GM18505 (cell line): ENCODE measurements at regions not wholly inside any gene's neighbourhood (a gene's known extent, or its start where the extent isn't known, plus 50 kb on each side); places are given as distances from the start of the nearest gene placed in this dataset.
"Not testable (repeated sequence)": the region's sequence is repeated elsewhere in the genome, so short reads cannot be mapped to it uniquely, and the experiment has no call there.

Source experiments
- ATAC-seq: cut with Tn5 transposase; IDR thresholded peaks from one replicate; pipeline ENCODE4 v1.9.1; 2021; ENCODE audit not compliant: unreplicated experiment
- POLR2A ChIP-seq: IDR thresholded peaks from 4 replicates; pipeline ENCODE4 v1.6.1; 2011; ENCODE audit warnings: borderline replicate concordance; ENCODE audit not compliant: insufficient read depth, insufficient read length; ENCODE audit errors: extremely low read depth

DNA sequence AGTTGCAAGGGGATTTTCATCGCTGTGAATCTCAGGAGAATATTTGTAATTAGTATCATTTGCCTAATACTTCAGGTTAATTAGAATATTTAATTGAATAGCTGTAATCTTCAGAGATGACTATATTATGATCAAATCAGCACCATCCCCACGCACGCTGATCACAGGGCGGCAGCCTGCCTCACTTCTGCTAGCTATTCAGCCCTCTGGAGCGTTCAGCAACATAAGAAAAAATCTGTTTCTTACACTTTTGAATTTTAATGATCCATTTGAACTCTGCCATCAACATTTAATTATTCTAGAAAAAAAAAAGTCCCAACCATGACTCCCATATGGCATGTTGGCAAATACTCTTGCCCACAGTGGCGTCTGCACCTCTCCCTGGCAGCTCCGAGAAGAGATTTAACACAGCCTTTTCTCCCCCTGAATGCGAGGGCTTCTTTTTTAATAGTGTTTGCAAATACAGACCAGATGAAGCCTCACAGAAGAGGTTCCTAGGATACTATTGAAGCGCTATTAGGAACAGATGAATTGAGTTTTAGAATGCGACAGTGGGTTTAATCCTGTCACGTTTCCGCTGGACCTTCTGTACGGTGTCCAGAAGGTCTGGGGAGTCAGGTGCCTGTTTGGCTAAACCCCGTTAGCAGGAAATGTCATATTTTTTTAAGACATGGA lies 731.9 kb upstream of the SALL3 start:
- no peak for TF ChIP-seq POLR2A
- no peak for ATAC-seq

DNA sequence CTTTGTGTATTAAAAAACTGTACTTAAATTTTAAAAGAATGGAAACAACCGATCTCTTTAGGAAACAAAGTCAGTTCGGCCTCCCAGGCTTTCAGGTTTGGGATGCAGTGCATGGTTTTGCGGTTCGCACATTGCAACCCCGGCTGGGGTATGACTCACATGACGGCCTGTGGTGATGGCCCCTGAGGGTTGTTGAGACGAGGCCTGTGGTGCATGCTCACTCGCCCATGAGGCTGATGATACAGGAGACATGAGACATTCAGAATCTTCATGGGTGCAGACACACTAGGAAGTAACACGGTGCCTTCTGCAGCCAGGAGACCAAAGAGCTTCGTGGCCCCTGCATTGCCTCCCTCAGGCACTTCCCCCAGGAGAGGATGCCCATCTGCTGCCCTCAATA lies 724.6 kb upstream of the SALL3 start:
- no peak for TF ChIP-seq POLR2A
- no peak for ATAC-seq

DNA sequence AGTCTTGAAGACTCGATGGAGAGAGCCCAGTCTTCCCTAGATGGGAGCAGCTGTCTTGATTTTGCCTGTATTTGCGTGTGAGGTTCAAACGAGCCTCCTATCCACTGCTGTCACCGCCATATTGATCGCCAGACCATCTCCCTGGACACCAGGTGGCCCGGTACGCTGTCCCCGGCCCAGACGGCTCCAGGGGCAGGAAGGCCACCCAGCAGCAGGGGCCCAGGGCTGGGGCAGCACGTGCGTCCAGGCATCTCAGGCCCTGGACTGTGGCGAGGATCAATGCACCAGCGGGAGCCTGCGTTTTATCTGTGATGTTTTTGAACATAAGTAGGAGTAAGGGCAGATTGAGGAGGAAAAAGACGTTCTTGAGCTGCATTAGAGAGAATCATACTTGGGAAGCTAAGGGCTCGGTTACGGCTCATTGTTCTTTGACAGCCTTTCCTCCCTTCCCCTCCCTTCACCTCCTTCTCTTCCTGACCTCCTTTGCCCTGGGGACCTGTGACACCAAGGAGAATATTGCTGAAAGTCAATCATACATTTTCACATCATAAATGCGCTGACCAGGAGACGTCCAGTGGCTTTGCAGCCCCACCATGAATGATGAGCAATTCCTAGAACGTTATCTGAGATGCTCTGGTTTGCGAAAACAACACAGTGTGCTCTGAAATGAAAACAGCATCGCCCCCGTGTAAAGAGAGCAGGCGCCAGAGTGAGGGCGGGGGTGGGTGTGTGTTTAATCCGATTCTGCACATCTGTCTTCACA lies 711.2 kb upstream of the SALL3 start:
- TF ChIP-seq POLR2A = no peak
- ATAC-seq = no peak

DNA sequence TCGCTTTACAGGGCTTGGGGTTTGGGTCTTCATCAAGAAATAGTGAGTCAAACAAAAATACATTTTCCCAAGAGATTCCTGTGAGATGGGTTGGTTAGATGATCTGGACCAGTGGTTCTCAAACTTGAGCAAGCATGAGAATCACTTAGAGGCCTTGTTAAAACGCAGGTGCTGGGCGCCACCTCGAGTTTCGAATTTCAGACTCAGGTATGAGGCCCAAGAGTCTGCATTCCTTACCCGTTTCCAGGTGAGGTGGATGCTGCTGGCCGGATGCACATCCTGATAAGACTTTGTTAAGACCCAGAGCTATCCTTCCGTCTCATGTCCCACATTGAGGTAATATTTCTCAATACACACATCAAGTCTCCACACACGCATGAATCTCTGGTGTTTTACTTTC lies 707.8 kb upstream of the SALL3 start:
- no peak for ATAC-seq
- no peak for TF ChIP-seq POLR2A

DNA sequence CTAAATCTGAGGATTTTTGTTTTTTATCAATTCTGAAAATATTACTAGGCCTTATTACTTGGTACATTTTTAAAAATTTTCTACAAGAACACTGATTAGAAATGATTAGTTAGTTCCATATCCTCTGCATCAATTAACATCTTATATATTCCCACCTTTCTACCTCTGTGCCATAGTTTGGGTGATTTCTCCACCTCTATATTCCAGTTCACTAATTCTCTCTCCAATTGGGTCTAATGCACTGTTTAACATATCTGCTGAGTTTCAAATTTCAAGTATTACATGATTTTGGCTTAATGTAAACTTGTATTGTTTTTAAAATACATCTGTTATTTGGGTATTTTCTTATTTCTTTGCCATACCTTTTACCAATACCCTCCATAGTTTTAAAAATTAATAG lies 705.7 kb upstream of the SALL3 start:
- no peak for ATAC-seq
- no peak for TF ChIP-seq POLR2A

DNA sequence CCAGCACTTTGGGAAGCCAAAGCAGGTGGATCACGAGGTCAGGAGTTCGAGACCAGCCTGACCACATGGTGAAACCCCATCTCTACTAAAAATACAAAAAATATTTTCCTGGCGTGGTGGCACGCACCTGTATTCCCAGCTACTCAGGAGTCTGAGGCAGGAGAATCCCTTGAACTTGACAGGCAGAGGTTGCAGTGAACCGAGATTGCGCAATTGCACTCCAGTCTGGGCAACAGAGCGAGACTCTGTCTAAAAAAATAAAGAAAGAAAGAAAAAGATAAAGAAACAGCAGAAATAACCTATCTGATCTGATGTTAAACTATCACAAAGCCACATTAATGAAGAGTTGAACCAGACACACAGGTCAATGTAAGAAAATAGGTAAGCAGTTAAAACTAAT lies 696.2 kb upstream of the SALL3 start:
- not testable (repeated sequence) for ATAC-seq

DNA sequence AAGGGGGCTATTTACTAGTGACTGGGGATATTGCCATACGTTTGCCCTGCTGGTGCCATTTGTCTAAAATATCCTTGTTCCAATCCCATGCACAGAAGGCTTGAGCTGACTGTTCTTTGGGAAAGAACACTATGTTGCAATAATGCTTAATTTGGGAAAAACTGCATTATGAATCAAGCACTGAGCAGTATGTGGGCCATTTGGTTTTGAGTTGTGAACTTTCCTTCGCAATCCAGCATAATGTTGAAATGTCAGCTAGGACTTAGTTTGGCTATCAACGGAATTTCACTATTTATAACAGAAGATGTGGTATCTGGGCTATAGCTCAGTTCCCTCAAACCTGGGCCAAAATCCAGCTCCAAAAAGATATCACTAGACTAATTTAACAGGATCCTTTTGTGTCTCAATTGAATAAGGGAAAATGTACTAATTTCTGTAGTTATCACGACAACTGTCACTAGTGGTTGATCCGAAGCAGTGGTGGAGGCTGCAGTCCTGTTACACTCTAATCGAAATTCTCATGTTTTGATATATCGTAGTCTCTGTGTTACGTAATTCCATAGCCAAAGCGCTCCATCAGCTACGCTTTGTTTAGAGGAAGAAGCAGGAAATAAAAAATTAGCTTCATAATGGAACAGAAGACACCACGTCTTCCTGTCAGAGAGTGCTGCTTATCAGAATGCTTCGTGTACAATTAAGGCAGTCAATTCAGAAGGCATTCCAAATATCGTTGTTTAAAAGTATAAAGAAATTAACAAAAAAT lies 686.8 kb upstream of the SALL3 start:
- ATAC-seq = no peak
- no peak for TF ChIP-seq POLR2A

DNA sequence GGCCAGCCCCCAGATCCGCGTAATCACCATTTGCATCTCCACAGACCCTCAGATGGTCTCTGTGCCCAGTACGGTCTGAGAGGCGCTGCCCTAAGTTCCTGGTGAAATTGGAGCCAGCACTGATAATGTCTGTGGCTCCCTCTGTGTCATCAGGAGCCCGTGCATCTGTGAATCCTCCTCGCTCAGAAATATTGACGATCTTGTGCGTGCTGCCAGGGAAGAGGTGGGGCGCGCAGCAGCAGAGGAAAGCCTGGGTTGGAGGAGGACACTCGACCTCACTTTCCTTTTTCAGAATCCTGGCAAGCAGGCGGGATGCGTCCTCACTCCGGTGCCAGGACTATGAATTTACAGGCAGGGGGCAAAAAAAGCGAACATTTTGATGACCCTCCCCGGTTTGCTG lies 686.1 kb upstream of the SALL3 start:
- no peak for TF ChIP-seq POLR2A
- ATAC-seq = no peak

DNA sequence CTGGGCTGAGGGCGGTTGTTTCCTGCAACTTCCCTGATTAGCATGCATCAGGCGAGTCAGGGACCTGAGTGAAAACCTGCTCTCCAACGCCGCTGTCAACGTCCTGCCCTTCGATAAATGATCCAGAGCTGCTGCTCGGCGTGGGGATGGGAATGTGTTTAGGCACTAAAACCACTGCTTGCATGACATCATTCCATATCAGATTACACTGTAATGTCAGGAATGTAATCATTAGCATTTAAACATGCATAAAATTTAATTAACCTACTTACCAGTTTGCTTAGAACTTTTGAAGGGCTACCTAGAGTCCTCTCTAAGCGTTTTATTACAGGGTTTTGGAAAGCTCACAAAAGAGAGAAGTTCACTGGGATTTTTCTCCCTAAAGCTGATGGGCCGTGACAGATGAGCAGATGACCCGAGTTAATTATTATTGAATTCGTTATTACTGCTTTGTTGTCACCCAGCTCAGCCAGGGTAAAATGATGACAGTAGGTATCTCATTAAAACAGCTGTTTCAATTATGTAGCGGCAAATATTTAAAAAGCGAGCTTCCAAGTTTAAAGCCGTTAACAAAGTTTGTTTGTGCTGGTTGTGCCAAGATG lies 685.6 kb upstream of the SALL3 start:
- TF ChIP-seq POLR2A = no peak
- ATAC-seq = no peak

DNA sequence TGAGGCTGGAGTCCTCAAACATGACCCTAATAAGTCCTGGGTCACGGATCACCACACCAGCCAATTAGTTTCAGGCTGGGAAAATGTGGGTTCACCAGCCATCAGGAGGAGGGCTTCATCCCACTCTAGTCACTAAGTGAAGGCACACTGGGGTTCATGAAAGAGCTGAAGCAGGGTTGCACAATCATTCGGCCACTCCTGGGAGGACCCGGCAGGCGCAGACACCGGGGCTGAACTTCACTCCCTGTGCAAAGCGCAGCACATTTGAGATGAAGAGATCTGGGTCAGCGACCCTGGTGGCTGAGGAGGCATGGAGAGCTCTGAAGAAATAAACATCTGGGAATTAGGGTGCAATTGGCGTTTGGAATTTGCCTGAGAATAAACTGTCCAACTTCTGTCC lies 684.4 kb upstream of the SALL3 start:
- no peak for ATAC-seq
- TF ChIP-seq POLR2A = no peak

DNA sequence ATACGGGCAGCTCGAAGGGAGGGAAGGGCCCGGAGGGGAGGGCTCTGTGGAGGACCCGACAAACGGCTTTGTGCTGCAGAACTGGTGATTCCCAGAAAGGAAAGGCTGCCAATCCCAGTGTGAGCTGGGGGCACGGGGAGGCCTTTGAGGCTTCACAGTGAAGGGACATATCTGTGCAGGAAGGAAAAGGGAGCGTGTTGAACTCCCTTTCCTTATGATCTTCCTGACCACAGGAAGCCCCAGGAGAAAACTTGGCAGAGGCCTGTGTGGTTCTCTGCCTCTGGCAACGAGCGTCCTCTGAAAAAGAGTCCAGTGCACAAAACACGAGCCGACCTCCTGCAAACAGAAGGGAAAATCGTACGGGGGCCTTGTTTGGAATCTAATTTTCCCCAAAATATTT lies 683.5 kb upstream of the SALL3 start:
- no peak for TF ChIP-seq POLR2A
- no peak for ATAC-seq

DNA sequence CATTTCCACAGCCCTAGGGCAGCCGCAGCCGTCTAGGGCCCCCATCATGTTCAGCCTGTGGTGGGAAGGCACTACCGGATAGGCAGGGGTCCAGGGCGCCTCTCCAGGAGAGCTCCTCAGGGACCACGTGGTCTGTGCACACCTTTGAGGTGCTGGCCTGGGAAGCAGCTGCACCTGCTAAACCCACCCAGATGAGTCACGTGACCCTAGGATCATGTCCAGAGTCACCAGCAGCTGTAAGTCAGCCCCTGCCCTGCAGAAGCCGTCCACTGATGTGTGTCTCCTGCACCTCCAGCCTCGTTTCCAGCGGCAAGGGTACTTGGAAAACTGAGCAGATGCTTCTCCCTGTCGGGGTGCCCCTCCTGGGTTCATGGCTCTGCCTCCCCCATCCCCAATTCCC lies 682.6 kb upstream of the SALL3 start:
- ATAC-seq = no peak
- no peak for TF ChIP-seq POLR2A

DNA sequence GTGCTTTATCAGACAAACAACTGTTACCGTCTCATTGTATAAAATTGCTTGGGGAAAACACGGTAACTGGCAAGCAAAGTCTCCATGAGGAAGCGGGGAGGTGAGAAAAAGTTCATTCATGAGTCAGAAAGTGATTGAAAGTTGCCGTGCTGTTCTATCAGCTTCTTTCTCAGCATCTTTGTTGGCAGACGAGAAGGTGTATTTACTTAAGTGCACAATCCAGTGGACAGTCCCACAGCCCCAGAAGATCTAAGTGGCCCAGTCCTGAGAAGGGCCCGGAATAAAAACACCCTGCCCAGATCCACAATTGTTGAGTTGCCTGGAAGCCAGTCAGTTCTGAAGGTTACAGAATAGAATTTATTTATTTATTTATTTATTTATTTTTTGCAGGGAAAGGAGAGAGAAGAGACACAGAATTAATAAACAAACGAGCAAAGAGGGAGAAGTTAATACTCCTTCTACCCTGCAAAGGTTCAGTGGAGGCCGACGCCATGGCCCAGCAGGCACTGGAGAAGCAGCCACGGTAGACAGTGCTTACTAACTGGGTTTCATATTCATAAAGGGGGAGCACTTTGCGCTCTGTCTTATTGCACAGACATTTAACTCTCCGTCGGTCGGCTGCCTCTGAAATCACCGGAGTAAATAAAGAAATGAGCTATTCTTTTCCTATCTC lies 676.0 kb upstream of the SALL3 start:
- ATAC-seq = no peak
- TF ChIP-seq POLR2A = no peak

DNA sequence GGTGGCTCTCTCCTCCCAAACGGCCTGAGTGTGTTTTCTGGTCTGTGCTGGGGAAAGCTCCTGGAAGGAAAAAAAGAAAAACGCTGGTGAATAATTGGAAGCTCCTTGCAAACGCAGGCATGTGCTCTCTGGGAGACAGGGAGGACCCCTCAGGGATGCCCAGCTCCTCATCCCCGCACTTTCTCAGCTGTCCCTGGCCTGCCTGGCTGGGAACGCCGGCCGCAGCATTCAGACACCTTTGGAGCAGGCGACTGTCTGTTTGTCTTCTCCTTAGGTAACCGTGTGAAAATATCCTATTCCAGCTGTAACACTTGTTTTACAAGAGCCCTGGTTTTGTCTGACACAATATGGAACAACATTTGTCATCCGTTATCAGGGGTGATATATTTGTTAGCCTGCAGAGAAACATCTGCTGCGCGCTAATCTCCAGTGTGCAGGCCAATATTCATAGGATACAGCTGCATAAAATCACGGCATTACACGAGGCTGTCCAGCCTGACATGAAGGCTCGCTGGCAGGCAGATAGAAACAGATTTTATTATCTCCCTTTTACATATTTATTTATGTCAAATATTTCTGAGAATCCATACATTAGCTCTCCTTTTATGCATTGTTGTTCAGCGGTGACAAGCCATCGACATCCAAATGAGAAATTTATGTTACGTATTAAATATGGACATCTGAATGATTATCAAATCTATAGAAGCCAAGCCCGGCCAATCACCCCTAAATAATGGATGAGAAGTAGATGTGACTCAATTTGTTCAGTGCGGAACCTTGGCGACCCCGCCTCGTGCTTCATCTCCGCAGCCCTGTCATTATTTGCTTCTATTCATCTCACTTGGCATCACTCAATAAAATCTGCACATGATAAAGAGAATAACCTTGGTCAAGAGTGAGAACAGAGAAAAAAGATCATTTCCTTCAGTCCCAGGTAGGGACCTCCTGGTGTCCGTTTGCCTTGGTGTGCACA lies 675.1 kb upstream of the SALL3 start:
- ATAC-seq = no peak
- TF ChIP-seq POLR2A = no peak
